Medulla oblongata (tissue), 1 donor: ENCODE measurements at regions not wholly inside any gene's neighbourhood (a gene's known extent, or its start where the extent isn't known, plus 50 kb on each side); places are given as distances from the start of the nearest gene placed in this dataset.

ENCODE experiments used
- DNase-seq: peaks from one replicate; pipeline ENCODE4 v3.0.0-alpha.2; 2015; ENCODE audit errors: extremely low spot score

DNA sequence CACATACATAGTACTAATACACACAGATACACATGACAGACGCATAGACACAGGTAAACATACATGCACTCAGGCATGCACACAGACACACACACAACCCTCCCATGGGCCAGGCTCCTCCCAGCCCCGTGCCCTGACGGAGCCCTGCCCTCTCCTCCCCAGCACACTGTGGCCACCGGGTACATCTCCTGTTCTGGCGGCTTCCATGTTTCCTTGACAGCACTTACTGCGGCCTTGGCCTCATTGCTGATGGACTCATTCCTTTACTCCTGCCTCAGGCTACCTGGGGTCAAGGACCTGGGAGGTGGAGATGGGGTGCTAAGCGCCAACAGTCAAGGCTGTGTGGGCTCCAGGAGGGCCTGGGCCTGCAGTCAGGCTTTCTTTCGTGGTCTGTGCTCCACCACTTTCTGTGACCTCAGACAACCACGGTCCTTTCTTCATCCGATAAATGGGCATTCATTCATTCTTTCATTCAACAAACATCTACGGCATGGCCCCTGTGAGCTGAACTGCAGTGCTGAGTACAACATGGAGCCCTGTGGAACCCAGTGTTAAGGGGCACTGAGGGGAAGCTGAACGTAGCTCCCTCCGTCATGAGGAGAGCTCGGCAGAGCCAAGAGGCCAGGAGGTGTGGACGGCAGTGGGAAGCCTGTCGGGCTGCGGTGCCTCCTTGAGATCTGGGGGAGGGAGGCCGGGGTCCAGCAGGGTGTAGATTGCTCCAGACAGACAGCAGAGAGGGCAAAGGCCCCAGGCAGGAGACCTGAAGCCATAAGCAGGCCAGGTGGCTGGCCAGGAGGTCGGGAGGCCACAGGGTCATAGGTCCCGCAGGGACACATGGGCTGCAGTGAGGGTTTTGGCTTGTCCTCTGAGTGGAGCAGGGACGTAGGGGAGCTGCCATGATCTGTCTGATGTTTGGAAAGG lies 190.4 kb upstream of the HDAC4 start:
- DNase-seq: no peak

DNA sequence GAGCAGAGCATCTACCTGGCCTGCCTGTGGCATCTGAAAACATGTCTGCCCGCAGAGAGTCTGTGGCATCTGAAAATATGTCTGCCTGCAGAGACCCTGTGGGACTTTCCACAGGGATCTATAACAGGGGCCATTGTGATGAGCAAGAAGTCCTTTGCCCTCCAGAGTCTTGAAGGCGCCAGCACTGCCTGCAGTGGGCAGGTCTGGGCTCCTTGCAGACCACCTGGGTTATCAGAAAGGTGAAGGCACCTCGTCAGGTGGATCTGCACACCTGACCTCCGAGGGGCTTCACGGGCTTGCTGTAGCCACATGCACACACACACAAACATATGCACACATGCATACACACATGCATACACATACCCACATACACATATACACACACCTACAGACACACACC lies 189.5 kb upstream of the HDAC4 start:
- no peak for DNase-seq

DNA sequence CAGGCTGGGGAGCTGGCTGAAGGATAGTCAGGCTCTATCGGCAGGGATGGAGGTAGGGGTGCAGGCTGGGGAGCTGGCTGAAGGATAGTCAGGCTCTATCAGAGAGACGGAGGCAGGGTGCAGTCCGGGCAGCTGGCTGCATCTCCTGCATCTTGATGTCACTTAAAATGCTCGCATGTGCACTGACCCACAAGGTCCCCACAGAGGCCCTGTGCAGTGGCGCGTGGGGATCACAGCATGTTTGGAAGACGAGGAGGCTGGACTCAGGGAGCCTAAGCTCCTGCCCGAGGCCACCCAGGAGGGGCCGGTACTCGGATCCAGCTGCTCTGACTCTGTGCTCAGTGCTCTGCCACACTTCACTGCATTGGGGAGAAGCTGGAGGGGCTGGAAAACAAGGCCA lies 189.0 kb upstream of the HDAC4 start:
- DNase-seq: no peak

DNA sequence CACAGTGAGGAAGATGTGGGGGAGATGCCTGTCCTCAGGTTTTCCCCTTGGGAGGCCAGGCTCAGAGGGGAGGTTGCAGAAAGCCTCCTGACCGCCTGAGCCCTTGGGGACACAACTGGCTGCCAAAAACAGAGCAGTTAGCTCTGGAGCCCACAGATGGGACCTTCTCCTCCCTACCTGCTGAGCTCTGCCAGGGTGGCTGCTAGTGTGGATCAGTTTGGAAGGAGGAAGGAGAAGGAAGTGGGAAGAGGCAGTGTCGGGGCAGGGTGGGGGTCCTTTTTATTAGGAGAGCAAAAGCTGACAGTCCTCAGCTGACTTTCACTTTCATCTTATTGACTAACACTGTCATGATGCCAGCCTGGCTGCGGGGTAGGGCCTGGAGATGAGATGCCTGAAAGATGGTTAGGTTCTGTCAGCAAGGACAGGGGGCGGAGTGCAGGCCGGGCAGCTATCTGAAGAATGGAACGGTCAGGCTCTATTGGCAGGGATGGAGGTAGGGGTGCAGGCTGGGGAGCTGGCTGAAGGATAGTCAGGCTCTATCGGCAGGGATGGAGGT lies 188.5 kb upstream of the HDAC4 start:
- no peak for DNase-seq

DNA sequence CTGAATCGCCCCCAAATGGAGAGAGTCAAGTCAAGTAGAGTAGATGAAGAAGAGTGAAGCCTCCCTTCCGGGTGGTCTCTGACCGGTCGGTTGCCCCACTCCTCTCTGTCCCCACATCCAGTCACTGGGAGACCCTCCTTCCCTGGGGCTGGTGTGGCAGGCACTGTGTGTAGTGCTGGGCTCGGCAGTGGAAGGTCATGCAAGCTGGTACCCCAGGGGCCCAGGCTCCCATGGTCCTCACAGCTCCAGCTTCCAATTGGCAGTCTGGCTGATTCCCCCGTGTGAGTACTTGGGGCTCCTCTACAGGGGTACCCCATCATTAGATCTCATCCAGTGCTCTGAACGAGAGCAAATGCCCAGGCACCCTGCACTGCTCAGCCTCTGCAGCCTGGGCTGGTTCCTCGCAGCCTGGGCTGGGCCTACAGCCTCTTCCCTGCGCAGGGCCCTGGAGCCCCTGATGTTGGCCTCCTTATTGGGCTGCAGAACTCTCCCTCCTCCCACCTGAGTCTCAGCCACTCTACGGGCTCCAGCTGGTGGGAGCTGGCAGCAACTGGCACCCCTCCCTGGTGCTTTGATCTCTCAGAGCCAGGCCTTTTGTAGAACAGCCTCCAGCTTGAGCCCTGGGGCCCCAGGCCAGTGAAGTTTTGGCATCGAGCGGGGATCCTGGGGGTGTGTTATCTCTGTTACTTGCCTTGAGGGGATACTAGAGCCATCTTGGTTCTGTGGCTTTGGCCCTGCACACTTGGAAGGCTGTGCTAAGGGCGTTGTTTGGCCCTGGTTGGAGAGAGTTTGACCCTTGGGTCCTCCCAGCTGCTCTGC lies 187.8 kb upstream of the HDAC4 start:
- no peak for DNase-seq

DNA sequence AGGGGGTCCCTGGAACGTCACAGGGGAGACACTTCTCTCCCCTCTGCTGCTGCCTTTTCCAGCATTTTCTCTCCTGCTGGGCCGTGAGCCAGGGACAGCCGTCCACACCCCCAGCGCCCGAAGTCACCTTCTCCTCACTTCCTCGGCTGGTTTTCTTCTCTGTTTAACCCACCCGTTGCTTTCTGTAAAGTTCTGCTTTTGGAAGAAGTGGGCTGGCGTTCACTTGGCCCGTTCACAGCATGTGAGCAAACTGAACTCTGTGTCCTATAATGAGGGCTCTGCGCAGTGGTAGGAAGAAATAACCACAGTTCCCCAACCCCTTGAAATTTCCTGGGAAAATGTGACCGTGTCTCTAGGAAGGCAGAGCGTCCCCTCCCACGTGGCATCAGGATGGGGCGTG lies 187.0 kb upstream of the HDAC4 start:
- peak; percentile 22 for DNase-seq

DNA sequence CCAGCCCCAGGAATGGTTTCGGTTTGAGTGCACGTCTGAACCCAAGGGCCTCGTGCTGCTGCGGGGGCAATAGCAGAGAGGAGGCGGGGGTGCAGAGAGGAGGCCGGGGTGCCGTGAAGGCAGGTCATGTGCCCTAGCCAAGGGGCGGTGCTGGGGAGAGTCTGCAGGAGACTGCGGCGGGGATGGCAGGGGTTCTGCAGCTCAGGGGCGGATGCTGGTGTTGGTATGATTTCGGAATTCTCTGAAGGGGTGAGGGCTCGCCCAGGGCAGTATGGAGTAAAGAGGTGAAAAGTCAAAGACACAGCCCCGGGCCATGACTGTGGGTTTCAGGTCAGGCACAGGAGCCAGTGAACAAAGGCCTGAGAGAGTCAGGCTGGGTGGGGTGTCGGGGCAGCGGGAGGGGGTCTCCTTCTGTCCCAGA lies 186.5 kb upstream of the HDAC4 start:
- no peak for DNase-seq

DNA sequence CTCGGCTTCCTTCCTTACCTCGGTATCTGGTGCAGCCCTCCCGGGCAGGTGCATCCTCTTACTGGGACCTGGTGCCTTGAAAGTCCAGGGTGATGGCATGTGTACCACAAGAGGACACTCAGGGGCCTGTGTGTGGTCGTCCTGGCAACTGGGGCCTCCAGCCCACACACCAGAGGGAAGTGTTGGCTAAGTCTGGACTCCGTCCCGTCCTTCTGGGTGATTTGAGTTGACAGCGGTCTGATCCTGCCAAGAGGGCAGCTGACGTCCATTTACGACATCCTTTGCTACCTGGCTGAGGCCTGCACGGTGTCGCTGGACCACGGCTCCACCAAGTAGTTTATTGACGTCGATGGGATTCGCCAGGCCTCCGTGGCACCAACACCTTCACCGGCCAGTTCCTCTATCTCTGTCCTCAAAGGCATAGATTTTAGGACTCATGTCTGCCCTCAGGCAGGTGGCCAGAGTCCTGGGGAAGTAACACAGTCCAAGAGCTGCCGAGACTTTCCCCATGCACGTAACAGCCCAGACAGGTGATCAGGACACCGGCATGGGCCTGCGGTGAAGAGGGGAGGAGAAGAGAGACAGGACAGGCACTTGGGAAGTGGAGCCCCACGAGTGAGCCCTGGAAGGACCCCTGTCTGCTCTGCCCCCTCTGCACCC lies 186.0 kb upstream of the HDAC4 start:
- peak; percentile 58 for DNase-seq

DNA sequence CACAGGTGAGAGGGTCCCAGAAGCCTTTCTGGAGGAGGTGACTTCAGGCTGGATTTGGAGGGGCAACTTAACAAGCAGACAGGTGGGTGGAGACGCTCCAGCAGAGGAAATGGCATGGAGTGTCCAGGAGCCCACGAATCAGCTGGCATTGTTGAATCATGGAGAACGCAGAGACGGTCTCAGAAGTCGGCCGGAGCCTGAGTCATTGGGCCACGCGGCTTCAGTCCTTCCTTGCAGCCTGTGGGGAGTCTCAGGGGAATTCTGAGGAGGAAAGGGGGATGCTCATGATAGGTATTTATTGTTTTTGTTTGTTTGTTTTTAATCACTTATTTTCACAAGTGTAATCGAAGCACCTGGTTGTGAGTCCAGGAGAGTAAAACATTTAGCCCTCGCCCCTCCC lies 184.6 kb upstream of the HDAC4 start:
- DNase-seq: no peak

DNA sequence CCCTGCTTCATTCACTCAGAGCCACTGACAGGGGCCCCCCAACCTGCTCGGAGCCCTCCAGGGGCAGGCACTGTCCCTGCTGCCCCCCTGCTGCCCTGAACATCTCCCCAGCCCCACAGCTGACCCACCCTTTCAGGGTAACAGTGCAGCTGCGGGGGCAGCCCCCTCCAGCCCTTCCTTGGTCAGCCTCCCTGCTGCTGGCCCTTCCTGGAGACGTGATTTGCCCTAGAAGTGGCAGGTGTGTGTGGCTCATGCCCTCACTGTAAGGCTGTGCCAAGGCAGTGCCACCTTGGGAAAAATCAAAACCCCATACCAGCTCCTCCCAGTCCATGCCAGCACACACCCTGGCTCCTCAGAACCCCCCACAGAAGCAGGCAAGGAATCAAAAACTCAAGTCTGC lies 184.2 kb upstream of the HDAC4 start:
- DNase-seq: no peak

DNA sequence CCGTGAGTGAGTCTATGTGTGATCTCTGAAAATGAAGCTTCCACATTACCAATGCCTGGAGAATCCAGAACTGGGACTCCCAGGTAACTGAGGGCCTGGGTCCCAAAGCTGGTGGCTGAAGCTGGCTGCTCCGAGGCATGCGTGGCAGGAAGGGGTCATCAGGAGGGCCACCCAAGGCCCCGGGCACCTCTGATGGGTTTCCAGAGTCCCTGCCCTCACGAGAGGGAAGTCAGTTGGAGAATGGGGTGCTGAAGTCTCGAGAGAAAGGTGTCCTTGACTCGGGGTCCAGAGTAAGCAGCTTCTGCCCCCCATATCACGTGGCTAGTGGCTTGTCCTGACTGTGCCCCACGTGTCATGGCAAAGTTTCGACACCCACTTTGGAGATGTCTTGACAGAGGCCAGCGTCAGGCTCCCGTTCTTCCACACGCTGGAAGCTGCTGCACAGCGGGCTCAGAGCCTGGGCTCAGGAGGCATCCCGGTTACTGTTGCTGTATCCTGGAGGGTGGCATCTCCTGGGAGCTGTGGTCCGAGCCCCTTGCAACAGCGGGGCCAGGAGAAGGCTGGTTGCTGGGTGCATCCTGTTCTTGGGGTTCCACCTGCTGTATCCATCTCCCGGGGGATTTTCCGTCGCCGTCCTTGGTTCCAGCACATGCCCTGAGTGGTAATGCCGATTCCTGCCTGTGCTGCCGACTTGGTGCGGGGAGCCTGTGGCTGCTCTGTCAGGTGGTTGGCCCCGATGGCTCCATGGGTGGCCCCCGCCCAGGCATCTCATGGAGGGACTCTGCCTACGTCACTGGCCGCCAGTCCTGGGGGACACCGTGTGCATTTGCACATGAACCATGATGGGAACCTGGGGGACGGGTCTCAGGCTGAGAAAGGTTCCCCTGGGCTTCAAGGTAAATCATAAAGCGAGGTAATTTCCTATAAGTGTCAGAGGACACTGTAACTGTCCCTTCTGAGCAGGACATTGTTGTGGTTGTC lies 183.3 kb upstream of the HDAC4 start:
- no peak for DNase-seq

DNA sequence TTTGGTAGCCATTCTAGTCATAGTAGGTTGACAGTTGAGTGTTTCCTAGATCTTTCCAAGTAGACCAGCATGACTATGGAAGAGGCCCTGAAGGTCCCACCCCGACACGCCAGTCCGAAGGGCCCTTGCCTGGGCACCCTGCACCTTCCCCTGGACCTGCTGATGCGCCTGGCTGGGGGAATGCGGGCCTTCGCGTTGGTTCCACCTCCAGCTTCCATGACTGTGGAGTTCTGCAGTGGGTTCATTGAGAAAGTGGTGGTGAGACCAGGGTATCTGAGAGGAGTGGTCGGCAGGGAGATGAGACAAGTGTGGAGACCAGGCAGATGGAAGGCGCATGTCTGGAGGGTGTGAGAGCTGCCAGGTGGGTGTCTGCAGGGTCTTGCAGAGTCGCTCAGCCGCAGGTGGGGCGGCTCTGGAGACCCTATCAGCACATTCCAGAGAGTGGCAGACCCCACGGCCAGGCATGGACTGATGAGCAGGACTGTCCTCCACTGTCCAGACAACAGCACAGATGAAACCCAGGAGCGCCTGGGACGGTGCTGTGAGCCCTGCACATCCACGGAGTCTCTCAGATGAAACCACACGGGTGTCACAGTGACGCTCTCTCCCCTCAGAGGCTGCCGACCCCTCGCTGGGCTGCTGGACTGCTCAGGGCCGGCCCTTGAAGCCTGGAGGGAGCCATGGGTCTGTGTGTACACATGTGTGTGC lies 182.5 kb upstream of the HDAC4 start:
- DNase-seq: no peak

DNA sequence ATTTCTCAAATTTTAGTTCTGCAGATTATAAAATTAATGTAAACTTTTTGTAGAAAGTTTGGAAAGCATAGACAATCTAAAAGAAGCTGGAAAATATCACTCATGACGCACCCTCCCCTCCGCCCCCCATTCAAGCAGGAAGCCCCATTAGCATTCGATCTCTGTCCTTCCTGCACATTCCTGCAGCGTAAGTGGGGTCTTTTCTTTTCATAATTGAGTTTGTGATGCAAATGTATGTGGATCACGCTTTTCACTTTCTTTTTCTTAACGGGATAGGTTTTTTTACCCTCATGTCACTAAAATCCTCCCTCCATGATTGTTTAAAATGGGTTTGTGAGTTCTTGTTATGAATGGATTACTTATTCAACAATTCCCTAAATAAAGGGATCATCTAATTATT lies 181.7 kb upstream of the HDAC4 start:
- no peak for DNase-seq

DNA sequence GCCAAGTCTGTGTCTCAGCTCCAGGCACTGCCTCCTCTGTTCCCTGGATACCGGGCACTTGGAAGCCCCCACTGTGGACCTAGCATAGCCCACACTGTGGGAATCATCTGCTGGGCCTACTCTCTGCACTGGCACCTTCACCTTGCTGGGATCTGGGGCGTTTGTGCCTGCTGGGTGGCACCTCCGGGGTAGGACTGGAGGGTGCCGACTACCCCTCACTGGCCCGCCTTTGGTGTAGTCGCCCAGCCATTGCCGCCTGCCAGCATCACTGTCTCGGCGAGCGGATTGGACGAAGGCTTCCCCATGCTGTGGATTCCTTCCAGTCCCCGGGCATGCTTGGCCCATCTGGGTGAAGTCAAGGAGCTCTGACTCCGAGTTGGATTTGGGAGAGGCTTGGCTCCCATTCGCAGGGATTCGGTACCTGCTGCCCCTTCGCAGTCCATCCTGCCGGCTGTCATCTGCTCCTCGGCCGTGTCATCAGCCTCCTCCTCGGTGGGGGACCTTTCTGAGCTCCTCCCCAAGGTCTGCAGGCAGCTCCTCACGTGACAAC lies 180.6 kb upstream of the HDAC4 start:
- peak; percentile 28 for DNase-seq

DNA sequence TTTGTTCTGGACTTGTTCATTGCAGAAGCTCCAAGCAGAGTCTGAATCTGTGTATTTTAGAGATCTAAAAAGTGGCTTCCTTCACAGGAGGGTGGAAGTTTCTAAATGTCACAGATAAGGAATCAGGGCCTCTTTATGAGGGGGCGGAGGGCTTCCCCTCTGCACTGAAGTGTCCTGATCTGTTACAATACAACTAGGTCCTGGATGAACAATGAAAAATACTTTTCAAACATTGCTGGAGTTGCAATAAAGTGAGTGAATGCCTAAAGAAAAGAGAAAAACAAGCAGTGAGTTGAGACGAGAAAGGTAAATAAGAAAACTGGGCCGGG lies 179.3 kb upstream of the HDAC4 start:
- DNase-seq: no peak

DNA sequence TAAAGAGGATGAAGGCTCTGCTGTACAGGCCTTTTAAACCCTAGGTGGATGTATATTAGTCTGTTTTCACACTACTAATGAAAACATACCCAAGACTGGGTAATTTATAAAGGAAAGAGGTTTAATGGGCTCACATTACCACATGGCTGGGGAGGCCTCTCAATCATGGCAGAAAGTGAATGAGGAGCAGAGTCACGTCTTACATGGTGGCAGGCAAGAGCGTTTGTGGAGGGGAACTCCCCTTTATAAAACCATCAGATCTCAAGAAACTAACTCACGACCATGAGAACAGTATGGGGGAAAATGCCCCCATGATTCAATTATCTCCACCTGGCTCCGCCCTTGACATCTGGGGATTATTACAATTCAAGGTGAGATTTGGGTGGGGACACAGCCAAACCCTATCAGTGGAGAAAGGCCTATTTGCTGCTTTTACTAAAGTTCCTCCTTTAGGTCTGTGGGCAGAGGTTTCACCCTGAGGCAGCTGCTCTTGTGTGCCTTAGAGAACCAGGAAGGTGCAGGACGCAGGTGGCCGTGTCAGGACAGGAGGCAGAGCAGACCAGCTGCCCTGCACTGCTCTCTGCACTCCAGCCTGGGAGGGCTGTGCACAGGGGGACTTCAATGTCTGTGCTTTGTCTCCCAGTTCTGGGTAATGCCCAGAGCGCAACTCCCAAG lies 178.8 kb upstream of the HDAC4 start:
- no peak for DNase-seq

DNA sequence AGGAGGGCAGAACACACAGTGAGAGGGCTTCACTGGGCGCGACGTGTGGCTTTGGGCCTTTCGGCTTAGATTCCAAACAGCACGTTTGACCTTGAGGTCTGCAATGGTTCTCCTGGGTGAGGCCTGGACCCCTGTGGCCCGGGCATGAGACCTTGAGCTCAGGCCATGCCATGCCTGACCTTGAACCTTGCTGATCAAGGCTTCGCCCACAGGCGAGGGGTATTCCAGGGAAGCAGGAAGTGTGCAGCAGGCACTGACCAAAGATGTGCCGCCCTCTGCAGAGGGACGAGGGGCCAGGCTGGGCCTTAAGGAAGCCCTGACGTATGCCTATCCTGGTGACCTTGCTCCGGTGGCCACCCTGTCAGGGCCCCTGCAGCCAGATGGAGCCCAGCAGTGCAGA lies 178.3 kb upstream of the HDAC4 start:
- DNase-seq: no peak

DNA sequence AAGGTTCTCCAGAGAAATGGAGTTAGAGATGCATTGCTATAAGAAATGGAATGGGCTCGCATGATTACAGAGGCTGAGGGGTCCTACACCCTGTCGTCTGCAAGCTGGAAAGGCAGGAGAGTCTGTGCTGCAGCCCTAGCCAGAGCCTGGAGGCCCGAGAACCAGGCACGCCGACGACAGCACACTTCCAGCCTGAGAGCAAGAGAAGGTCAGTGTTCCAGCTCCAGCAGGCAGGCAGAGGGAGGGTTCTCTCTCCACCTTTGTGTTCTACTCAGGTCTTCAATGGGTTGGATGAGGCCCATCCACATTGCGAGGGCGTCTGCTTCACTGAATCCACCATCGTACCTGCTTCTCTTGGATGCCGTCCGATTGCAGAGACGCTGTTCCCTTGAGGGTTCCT lies 177.6 kb upstream of the HDAC4 start:
- DNase-seq: no peak

DNA sequence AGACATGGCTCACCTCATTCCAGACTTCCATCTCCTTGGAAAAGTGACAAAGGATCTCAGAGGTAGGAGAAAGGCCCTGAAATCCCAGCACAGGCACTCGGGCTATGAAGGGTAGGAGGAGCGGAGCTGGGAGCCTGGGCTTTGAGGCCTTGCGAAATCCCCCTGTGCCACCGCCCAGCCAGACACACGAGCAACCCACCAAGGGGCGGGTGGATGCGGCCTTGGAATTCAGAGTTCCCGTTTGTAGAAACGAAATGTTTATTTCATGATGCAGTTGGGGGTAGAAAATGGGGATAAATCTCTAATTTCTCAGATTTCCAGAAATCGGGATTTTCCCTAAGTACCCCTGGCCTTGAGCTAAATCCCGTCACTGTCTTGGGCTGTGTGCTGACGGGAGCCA lies 177.1 kb upstream of the HDAC4 start:
- no peak for DNase-seq
